Activated naive CD4-positive, alpha-beta T cell treated with anti-CD3 and anti-CD28 coated beads, Interleukin-2, amount 10 ng/mL, durations not matched to agents 7 days and 5 days (primary cell): ENCODE measurements at regions not wholly inside any gene's neighbourhood (a gene's known extent, or its start where the extent isn't known, plus 50 kb on each side); places are given as distances from the start of the nearest gene placed in this dataset.
"Not testable (repeated sequence)": the region's sequence is repeated elsewhere in the genome, so short reads cannot be mapped to it uniquely, and the experiment has no call there.

Experiments
- CTCF ChIA-PET: fragments of 350-600 bp; sonication (Branson Sonifier 250); formaldehyde crosslinking; loops from one replicate; lab custom pipeline; 2021; ENCODE audit warnings: antibody characterized with exemption; lab: Charles Lee
- DNase-seq: peaks from one replicate; pipeline ENCODE4 v3.0.0-alpha.2; 2020
- H3K27ac Mint-ChIP-seq: one replicate; pipeline ENCODE4 v1.8.0; 2021; ENCODE audit warnings: mild to moderate bottlenecking, moderate library complexity, mixed read lengths
- H3K27me3 Mint-ChIP-seq: one replicate; pipeline ENCODE4 v1.8.0; 2021; ENCODE audit warnings: mild to moderate bottlenecking, mixed read lengths
- H3K36me3 Mint-ChIP-seq: one replicate; pipeline ENCODE4 v1.8.0; 2021; ENCODE audit warnings: mixed read lengths
- H3K4me1 Mint-ChIP-seq: one replicate; pipeline ENCODE4 v1.8.0; 2021; ENCODE audit warnings: mixed read lengths
- H3K4me3 Mint-ChIP-seq: one replicate; pipeline ENCODE4 v1.8.0; 2021; ENCODE audit warnings: mild to moderate bottlenecking, moderate library complexity, mixed read lengths
- H3K9me3 Mint-ChIP-seq: one replicate; pipeline ENCODE4 v1.8.0; 2021; ENCODE audit warnings: mixed read lengths

DNA sequence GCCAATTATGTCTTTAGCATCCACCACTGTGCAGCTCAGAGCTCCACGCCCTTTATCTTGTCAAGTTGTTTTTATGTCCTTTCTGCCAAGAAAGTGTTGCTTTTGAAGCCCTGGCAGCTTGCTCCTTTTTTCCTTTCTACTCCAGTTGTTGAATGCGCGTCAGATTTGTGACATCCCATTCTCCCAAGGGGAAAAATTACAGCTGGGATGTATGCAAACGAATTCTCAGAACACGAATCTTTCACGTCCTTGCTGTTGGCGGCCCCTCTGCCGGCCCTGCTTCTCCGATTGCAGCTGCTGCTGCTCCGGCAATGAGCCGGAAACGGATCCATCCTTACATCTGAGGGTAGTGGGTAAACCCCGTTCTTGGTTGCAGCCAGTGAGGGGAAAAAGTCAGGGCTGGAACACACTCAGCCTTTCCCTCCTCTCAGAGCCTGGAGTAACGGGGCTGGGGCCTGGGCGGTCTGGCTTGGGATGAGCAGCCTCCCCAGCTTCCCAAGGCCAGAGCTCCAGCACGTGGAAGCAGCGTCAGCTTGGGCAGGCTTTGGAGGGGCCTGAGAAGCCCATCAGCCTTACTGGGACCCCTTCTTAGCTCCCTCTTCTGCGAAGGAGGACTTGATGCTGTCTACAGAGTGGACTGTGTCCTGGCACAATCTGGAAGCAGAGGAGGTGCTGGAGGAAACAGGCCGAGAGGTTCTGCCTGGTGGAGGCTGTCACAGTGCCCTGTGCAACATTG is 79.0 kb upstream of the CHST15 start:
- H3K27me3 Mint-ChIP-seq, result peaks cover 28% of the 10 kb centered on the region
- H3K4me1 Mint-ChIP-seq, result peaks cover 8% of the 10 kb centered on the region
- no peaks in the 10 kb centered on the region for H3K36me3 Mint-ChIP-seq
- no peak for DNase-seq
- CTCF ChIA-PET, result no interaction called here
- peak overlapping the region; percentile 24 for H3K27ac Mint-ChIP-seq
- H3K4me3 Mint-ChIP-seq, result no peak overlapping the region
- H3K9me3 Mint-ChIP-seq, result no peaks in the 10 kb centered on the region

DNA sequence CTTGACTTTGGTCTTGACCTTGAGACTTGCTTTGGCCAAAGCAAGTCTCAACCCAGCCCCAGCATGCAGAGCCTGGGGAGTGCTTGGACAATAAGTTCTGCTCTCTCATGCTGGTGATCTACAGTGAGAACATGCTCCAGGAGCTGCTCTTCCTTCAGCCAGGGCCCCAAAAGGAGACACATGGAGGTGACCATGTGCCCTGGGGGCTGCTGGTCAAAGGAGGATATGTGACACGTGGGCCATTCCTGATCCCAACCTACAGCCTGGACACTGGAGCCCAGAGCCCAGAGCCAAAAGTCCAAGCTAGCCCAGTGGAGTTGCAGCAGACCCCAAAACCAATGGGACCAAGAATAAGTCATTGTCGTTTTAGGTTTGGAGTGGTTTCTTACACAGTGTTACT is 78.2 kb upstream of the CHST15 start:
- no peaks in the 10 kb centered on the region for H3K9me3 Mint-ChIP-seq
- H3K4me1 Mint-ChIP-seq, result peaks cover 8% of the 10 kb centered on the region
- H3K4me3 Mint-ChIP-seq, result no peak overlapping the region
- H3K36me3 Mint-ChIP-seq, result no peaks in the 10 kb centered on the region
- peaks cover 22% of the 10 kb centered on the region for H3K27me3 Mint-ChIP-seq
- no peak overlapping the region for H3K27ac Mint-ChIP-seq
- CTCF ChIA-PET, result no interaction called here
- DNase-seq, result no peak

DNA sequence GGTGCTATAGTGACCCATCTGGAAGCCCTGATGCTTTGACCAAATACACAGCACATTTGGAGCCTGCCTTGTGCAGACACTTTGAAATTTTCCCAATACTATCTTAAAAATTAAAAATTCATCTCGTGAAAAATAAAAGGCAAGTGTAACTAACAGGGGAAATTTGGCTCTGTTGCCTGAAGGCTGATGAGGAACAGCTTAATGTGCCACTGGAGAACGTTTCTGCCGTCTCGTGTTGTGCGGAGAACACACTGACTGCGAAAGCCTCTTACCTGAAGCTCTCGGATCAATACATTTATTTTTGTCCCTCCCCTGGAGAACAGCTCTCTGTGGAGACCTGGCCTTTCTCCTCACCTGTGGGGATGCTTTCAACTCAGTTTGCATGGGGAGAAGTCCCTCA is 77.2 kb upstream of the CHST15 start:
- Mint-ChIP-seq H3K4me1 (no peaks in the 10 kb centered on the region), H3K36me3 (no peaks in the 10 kb centered on the region), H3K9me3 (no peaks in the 10 kb centered on the region), H3K27ac (no peak overlapping the region), H3K4me3 (no peak overlapping the region), H3K27me3 (peaks cover 12% of the 10 kb centered on the region)
- DNase-seq, result no peak
- CTCF ChIA-PET, result no interaction called here

DNA sequence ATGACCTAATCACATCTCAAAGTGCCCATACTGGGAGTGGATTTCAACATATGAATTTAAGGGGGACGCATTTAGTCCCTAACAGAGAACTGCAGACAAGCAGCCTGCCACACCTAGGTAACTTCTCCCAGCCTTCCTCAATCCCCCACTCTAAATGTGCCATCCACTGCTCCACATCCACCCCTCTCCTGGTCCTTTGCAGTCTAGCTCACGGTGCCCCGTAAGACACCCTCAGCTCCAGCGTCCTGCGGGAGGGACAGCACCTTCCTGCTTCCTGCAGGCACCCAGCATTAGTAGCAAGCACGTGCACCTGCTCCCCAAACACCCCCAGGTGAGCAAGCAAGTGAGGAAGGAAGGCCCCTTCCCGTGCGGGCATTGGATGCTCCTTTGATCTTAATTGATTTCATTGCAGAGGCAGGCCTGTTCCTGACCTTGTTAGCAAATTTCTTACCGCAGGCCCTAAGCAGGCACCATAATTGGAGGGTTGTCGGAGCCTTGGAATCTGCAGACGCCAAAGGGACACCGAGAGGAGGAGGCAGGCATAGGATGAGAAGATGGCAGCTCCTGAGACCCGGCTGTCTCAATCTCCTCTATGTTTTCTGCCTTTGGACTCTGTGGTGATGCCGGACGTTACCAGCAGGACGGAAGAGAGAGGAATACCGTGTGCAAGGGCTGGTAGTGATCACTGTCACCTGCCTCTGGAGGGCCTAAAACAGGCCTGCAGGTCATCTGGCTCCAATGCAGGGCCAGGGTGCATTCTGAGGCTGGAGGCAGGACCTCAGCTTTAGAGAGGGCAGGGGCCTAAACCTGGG is 75.8 kb upstream of the CHST15 start:
- Mint-ChIP-seq H3K4me3 (no peak overlapping the region), H3K9me3 (no peaks in the 10 kb centered on the region)
- CTCF ChIA-PET, result interaction anchor here (0.8 kb wide), 1 partner anchor 175 kb away, joined by 3 read pairs; no protein-coding TSS in a partner anchor

DNA sequence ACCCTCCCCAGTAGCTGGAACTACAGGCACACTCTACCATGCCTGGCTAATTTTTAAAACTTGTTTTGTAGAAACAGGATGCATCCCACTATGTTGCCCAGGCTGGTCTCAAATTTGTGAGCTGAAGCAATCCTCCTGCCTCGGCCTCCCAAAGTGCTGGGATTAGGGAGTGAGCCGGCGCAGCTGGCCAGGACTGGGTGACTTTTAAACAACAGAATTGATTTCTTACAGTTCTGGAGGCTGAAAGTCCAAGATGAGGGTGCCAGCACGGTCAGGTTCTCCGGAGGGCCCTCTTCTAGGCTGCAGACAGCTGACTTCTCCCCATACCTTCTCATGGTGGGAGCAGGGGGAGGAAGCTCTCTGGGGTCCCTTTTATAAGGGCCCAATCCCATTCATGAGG is 75.2 kb upstream of the CHST15 start:
- no peak for DNase-seq
- H3K4me1 Mint-ChIP-seq, result no peaks in the 10 kb centered on the region
- H3K27me3 Mint-ChIP-seq, result peaks cover 14% of the 10 kb centered on the region
- H3K9me3 Mint-ChIP-seq, result no peaks in the 10 kb centered on the region
- H3K27ac Mint-ChIP-seq, result no peak overlapping the region
- CTCF ChIA-PET, result no interaction called here
- H3K36me3 Mint-ChIP-seq, result no peaks in the 10 kb centered on the region
- H3K4me3 Mint-ChIP-seq, result no peak overlapping the region

More for the DNA sequence above, 75.8 kb upstream of the CHST15 start:
- Mint-ChIP-seq H3K4me1 (no peaks in the 10 kb centered on the region), H3K27ac (no peak overlapping the region), H3K36me3 (no peaks in the 10 kb centered on the region), H3K27me3 (peaks cover 18% of the 10 kb centered on the region)
- DNase-seq, result no peak

DNA sequence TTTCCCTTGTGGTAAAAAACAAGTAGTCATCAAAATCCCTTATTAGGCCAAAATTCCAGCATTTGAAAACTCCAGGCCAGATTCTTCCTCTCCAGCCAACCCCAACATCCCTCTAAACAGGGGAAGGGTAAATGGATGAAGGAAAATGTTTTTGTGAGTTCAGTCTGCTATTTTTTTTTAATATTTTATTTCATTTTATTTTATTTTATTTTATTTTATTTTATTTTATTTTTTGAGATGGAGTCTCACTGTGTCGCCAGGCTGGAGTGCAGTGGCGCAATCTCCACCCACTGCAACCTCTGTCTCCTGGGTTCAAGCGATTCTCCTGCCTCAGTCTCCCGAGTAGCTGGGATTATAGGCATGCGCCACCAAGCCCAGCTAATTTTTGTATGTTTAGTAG is 74.5 kb upstream of the CHST15 start:
- CTCF ChIA-PET, H3K27ac Mint-ChIP-seq, H3K9me3 Mint-ChIP-seq, DNase-seq, H3K4me1 Mint-ChIP-seq, H3K4me3 Mint-ChIP-seq, H3K36me3 Mint-ChIP-seq: not testable (repeated sequence)
- H3K27me3 Mint-ChIP-seq, result peaks cover 13% of the 10 kb centered on the region

DNA sequence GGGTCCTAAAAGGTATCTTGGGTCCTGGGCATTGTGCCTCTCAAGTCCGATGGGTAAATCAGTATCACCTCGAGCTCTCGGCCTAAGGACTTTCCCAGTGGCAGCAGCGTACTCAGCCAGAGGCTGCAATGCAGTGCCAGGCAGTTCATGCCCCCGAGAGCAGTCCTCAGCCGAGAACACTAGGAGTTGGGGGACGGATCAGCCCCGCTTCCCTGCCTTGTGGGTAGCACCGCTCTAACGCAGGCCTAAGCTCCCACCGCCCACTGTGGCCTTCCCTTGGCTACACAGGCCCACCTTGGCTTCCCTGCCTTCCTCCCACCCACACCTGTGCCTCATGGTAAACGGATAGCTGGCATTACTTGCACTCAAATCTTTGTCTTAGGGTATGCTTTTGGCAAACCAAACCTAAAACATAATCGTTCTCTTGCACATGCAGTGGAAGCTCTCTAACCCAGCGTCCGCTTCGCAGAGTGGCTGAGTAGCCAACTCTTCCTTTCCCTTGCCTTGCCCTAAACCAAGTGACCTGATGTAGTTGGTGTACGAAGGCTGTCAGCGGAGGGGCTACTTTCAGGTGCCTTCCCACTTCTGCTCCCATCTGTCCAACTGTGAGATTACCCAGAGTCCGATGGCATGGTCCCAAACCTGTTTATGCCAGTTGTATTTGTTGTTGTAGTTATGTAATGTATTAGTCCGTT is 73.2 kb upstream of the CHST15 start:
- CTCF ChIA-PET, result no interaction called here
- H3K4me1 Mint-ChIP-seq, result no peaks in the 10 kb centered on the region
- no peak overlapping the region for H3K27ac Mint-ChIP-seq
- H3K36me3 Mint-ChIP-seq, result no peaks in the 10 kb centered on the region
- H3K9me3 Mint-ChIP-seq, result no peaks in the 10 kb centered on the region
- H3K27me3 Mint-ChIP-seq, result peaks cover 19% of the 10 kb centered on the region
- no peak for DNase-seq
- no peak overlapping the region for H3K4me3 Mint-ChIP-seq

DNA sequence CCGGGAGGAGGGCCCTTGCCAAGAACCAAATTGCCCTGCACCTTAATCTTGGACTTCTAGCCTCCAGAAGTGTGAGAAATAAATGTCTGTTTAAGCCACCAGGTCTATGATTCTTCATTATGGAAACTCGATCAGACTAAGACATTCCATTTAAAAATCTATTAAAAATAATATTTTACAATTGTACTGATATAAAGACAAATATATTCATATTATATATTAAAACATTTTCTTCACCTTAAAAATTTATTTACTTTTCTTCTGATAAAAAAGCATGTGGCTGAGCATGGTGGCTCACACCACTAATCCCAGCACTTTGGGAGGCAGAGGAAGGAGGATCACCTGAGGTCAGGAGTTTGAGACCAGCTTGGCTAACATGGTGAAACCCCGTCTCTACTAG is 72.4 kb upstream of the CHST15 start:
- no peaks in the 10 kb centered on the region for H3K4me1 Mint-ChIP-seq
- CTCF ChIA-PET, result no interaction called here
- H3K27me3 Mint-ChIP-seq, result peaks cover 26% of the 10 kb centered on the region
- H3K4me3 Mint-ChIP-seq, result no peak overlapping the region
- H3K27ac Mint-ChIP-seq, result no peak overlapping the region
- H3K36me3 Mint-ChIP-seq, result no peaks in the 10 kb centered on the region
- no peaks in the 10 kb centered on the region for H3K9me3 Mint-ChIP-seq
- DNase-seq, result no peak

DNA sequence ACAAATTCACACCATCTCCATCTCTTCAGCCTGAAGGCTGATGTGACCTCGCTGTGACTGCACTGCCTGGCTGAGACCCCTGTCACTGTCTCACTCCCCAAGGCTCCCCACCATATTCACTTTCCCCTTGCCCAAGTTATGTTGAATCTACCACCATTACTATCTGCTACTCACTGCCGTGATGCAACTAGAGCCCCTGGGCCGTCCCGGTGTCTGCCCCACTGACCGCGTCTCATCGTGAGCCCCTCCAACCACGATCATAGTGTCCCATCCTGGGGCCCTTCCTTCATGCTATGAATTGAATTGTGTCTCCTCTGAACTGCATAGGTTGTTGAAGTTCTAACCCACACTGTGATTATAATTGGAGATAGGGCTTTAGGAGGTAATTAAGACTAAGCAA is 71.9 kb upstream of the CHST15 start:
- no peaks in the 10 kb centered on the region for H3K9me3 Mint-ChIP-seq

DNA sequence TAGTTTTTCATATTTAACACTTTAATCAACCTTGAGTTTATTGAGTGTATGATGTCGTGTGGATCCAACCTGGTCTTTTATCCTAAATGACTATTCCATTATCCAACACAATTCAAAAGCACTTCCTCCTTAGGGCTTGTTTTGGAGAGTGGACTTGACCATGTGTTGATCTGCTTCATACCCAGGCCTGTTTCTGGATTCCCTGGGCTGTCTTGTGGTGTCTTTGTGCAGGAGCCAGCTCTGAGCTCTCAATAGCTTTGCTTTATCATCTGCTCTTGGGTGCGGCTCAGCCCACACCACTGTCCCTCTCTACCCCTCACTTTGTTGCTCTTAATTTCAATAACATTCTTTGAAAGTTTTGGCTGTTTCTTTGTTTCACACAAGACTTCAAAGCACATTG is 70.9 kb upstream of the CHST15 start:
- no peaks in the 10 kb centered on the region for H3K9me3 Mint-ChIP-seq
- no peaks in the 10 kb centered on the region for H3K4me1 Mint-ChIP-seq
- DNase-seq, result no peak
- no peak overlapping the region for H3K4me3 Mint-ChIP-seq
- no peaks in the 10 kb centered on the region for H3K36me3 Mint-ChIP-seq
- peaks cover 34% of the 10 kb centered on the region for H3K27me3 Mint-ChIP-seq
- CTCF ChIA-PET, result no interaction called here
- H3K27ac Mint-ChIP-seq, result no peak overlapping the region

More for the DNA sequence above, 71.9 kb upstream of the CHST15 start:
- H3K27me3 Mint-ChIP-seq, result peaks cover 27% of the 10 kb centered on the region
- H3K4me3 Mint-ChIP-seq, result no peak overlapping the region
- no peak overlapping the region for H3K27ac Mint-ChIP-seq
- no peaks in the 10 kb centered on the region for H3K4me1 Mint-ChIP-seq
- CTCF ChIA-PET, result no interaction called here
- DNase-seq, result no peak
- H3K36me3 Mint-ChIP-seq, result no peaks in the 10 kb centered on the region

DNA sequence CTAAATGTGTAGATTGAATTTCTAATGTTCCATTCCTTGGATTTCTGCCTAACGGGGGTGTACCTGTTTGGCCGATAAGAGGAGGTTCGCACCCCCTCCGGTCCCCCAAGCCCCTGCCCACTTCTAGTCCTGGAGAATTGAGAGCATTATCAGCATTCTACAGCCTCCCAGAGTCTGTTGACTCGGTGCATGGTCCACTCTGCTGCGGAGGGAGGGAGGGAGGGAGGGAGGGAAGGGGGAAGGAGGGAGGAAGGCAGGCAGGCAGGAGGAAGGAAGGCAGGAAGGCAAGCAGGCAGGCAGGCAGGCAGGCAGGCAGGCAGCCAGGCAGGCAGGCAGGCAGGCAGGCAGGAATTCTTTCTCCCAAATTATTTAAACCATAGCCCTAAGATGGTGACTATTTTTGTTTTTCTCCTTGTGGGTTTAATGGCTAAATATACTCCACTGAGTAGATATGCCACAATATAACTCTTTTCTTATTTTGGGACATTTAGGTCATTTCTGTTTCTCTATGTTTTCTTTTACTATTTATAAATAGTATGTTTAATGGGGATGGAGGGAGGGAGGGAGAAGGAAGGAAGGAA is 69.5 kb upstream of the CHST15 start:
- H3K27ac Mint-ChIP-seq, result no peak overlapping the region
- CTCF ChIA-PET, result no interaction called here
- DNase-seq, result no peak
- H3K27me3 Mint-ChIP-seq, result peaks cover 40% of the 10 kb centered on the region
- H3K4me3 Mint-ChIP-seq, result no peak overlapping the region
- H3K36me3 Mint-ChIP-seq, result no peaks in the 10 kb centered on the region
- H3K9me3 Mint-ChIP-seq, result peaks cover 1% of the 10 kb centered on the region
- H3K4me1 Mint-ChIP-seq, result no peaks in the 10 kb centered on the region

DNA sequence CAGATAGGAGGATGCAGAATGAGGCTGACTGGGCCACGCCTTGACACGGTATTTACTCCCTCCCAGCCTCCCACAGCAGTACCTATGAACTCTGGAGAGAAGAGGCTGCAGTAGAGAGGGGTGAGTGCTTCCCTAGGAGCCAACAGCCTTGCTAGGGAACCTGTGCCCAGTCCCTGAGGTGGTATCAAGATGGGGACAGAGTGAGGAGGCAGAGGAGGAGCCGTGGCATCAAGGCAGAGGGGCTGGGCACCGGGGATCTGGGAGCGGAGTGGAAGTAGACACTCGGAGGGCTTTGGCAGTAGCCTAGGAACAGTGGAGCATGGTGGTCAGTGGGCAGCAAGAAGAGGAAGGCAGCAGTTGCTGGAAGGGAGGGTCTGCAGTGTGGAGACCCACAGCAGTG is 68.7 kb upstream of the CHST15 start:
- CTCF ChIA-PET, result no interaction called here
- H3K4me1 Mint-ChIP-seq, result no peaks in the 10 kb centered on the region
- DNase-seq, result no peak
- H3K27ac Mint-ChIP-seq, result no peak overlapping the region
- H3K4me3 Mint-ChIP-seq, result no peak overlapping the region
- H3K9me3 Mint-ChIP-seq, result peaks cover 4% of the 10 kb centered on the region
- peaks cover 40% of the 10 kb centered on the region for H3K27me3 Mint-ChIP-seq
- H3K36me3 Mint-ChIP-seq, result no peaks in the 10 kb centered on the region

DNA sequence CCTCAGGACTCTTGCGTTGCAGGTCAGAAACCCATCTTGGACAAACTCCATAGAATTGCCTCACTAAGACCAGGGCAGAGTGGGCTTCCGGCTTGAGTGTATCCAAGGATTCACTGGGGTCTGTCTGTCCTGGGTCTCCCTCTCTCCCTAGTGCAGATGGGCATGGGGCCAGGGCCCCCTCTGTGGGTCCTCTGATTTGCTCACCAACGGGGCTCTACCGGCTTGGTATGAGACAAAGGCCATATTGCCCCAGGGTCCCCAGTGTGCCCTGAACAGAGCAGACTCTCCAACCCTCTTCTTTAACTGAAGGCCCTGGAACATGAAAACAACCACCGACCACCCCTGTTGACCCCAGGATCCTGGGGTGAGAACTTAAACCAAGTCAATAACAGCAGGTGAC is 68.2 kb upstream of the CHST15 start:
- DNase-seq, result no peak
- Mint-ChIP-seq H3K36me3 (no peaks in the 10 kb centered on the region), H3K27me3 (peaks cover 40% of the 10 kb centered on the region), H3K9me3 (peaks cover 4% of the 10 kb centered on the region), H3K27ac (no peak overlapping the region), H3K4me1 (no peaks in the 10 kb centered on the region), H3K4me3 (no peak overlapping the region)
- CTCF ChIA-PET, result no interaction called here

DNA sequence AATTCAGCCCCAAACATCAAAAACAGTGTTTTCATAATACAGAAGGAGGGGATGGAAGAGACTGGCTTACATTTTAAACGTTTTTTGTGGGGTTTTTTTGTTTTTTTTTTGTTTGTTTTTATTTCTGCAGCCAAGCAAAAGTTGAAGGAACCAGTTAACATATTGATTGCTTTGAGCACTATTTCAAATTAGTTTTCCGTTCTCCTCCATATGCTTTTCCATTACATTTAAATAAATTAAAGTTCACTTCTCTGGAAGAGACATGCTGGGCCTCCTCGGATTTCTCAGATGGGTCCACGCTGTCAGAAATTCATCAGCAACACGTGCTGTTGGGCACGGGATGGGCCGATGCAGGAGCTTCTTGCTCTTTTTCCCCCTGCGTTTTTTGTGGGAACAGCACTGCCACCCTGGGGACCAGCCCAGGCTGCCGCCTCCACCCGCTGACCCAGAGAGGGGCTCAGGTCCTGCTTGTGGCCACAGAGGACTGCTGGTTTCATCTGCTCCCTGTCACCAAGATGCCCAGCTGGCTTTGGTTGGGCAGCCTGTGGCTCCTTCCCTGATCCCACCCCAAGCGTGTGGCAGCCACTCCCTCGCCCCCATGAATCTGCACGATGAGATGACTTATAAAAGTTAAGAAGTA is 67.7 kb upstream of the CHST15 start:
- no peaks in the 10 kb centered on the region for H3K36me3 Mint-ChIP-seq
- H3K27ac Mint-ChIP-seq, result no peak overlapping the region
- no peak for DNase-seq
- peaks cover 4% of the 10 kb centered on the region for H3K9me3 Mint-ChIP-seq
- no peak overlapping the region for H3K4me3 Mint-ChIP-seq
- CTCF ChIA-PET, result no interaction called here
- H3K27me3 Mint-ChIP-seq, result peaks cover 40% of the 10 kb centered on the region
- no peaks in the 10 kb centered on the region for H3K4me1 Mint-ChIP-seq
